Stimulated activated naive CD4-positive, alpha-beta T cell (primary cell): ENCODE measurements at regions not wholly inside any gene's neighbourhood (a gene's known extent, or its start where the extent isn't known, plus 50 kb on each side); places are given as distances from the start of the nearest gene placed in this dataset.

ENCODE experiments used
- DNase-seq, 6 experiments: peaks; one replicate each; lab custom pipeline; 2025; lab: John Stamatoyannopoulos, UW

DNA sequence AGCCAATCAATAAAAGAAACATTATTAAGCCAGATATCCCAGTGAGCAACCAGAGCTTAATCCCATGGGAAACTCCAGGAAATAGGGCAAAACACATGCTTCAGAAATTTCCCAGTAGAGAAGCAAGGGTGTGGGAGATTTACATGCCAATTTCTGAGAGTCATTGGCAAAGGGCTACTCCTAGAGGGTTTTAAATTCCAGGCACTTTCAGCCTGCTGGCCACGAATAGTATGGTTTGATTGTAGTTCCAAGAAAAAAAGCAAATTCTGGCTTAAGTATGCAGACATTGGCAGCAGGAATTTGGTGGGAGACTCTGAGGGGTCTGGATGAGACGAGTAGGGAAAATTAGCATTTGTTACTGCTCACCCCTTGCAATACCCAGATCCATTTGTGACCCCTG, 402.1 kb upstream of the SUCLG2 start:
- DNase-seq: no peak

DNA sequence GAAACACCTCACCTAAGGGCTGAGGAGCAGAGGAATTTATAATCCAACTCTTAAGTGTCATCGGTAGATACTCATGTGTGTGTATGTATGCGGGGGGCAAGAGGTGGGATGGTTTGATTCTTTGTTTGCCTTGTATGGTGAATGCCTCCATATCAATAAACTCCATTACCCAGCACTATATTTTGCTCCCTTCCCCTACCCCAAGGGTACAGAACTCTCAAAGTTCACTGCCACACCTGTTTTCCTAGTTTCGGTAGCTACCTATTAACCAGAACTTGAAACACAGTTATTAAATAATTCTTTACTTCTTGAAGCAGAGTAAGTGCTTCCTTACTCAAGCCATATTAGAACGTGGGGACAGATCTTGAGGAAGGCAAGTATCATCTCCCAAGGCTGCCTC, 400.8 kb upstream of the SUCLG2 start:
- no peak for DNase-seq

DNA sequence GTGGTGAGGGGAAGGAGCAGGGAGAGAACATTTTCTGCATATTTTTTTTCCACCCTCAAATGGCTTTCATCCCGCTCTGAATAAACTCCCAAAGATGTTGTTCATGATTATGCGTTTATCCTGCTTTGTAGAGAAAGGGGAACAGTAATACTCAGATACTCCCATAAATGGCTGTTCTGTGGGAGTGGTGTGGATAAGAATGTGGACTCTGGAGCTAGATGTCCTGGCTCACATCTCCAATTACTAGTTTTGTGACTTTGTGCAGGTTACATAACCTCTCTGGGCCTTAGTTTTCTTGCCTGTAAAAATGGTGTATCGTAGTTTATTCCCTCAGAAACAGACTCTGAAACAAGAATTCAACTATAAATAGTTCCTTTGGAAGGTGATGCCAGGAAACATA, 395.4 kb upstream of the SUCLG2 start:
- no peak for DNase-seq

DNA sequence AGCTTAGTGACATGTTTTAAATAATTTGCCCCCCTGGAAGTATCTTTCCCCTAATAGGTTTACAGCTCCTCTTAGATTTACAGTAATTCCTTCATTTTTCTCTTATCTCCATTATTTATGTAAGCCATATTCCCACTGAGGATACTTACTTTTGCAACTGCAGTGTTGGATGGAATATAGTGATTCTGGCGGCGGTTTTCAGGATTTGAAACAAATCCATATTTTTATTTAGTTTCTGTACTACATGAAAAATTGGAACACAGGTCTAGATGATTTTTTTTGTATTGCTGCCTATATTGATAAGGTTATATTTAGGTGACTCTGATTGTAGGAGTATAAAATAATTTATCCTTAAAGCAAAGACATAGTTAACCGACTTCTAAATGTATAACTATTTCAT, 391.6 kb upstream of the SUCLG2 start:
- no peak for DNase-seq

- DNase-seq: no peak
Measured at GRCh38 chr3:68033867-68034266, 379.5 kb upstream of the SUCLG2 start.

DNA sequence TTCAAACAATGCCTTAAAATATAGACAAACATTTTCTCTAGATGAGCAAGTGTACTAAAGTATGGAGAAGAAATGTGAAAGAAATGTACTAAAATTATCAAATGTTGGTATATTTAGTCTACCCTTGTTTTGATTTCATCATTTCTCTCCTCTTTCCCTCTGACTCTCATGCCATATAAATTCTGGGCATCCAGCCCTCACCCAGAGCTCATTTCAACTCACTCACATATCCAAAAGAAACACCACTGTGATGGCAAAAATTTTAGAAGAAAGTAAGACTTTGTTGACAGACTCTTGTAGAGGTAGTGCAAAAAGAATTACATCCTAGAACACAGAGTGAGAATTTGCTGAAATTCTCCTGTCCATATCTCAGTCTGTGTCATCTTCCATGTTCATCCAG, 377.8 kb upstream of the SUCLG2 start:
- no peak for DNase-seq

DNA sequence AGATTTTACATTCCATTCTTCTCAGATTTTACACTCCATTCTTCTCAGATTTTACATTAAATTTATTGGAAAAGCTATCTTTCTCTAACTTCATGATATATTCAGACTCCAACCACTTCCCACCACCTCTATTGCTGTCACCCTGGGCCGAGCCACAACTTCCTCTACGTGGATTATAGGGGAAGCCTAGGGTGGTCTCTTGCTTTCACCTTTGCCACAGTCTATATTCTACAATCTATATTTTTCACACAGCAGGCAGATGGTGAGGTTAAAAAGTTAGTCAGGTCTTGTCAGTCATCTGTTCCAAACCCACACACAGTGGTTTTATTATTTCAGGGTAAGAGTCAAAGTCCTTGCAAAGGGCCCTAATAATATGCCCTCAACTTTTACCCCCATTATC, 370.8 kb upstream of the SUCLG2 start:
- no peak for DNase-seq

DNA sequence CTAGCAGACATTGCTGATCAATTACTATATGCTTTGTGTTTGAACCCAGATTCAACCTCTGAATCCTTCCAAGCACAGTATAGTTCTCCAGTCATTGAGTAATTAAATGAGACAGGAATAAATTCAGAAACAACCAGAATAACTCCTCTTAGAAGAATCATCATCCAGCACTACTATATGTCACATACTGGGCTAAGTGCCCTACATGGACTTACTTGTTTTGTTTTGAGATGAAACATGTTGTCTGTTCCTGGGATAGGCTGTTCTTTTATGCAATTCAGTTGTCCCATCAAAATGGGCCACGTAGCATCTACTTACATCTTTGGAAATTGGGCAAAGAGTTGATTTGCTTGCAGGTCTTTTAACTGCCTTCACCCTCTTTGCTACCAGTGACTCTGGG, 365.5 kb upstream of the SUCLG2 start:
- DNase-seq: no peak

DNA sequence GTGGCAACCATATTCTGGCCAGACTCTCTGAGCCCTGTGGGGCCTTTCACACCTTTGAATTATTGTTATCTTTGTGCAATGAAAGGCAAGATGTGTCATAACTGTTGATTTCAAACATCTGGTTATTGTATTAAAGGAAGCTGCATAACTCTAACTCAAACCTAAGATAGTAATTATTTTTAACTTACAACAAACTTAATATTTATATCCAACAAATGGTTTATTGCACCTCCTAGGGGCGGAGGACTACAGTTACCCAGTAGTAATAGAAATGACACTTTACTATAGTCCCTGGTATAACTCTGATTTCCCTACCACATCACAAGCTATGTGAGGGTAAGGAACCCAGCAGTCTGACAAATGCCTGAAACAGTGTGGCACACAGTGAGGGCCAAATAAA, 363.9 kb upstream of the SUCLG2 start:
- no peak for DNase-seq

DNA sequence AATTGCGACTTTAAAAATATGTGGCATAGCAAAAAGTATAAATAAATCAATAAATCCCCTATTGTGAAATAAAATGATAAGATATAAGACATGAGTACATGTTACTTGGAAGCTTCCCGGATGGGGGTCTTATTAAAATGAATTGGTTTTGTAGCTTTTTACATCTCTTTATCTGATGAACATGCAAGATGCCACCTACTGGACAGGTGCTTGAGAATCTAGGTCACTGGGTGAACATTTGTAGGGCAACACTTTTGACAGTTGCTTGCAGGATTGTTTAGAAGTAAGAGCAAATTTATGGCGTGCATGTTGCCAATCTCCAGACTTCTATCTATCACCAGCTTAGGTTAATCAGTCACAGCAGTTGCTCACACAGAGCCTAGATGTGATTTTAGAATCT, 362.7 kb upstream of the SUCLG2 start:
- peak in 1 of 6 experiments; percentile 8 for DNase-seq

GRCh38 chr3:68009900-68010299, 355.5 kb upstream of the SUCLG2 start:
- DNase-seq: no peak

GRCh38 chr3:68007621-68008226, 353.3 kb upstream of the SUCLG2 start:
- DNase-seq: peak; percentile 16 to 58 (median 31)

GRCh38 chr3:68006646-68007045, 352.2 kb upstream of the SUCLG2 start:
- DNase-seq: no peak

- no peak for DNase-seq
Measured at GRCh38 chr3:68004091-68004490, 349.7 kb upstream of the SUCLG2 start.

- no peak for DNase-seq
Measured at GRCh38 chr3:67998281-67998680, 343.9 kb upstream of the SUCLG2 start.

DNA sequence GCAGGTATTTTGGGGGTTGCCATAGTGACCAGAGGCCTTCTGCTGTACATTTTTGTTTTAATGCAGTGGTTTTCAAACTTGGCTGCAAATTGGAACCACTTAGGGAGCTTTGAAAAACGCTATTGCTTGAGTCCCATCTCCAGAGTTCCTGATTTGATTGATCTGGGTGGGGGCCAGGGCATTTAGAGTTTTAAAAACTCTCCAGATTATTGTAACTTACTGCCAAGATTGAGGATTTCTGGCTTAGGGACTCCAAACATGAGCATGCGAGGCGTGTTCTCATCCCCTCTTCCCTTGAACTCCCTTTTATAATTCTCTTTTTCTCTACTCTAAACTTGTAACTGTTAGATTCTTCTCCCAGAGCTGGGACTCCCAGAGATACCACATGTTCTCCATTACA, 340.8 kb upstream of the SUCLG2 start:
- DNase-seq: no peak

- DNase-seq: no peak
Measured at GRCh38 chr3:67986706-67987105, 332.3 kb upstream of the SUCLG2 start.

- DNase-seq: no peak
Measured at GRCh38 chr3:67983166-67983565, 328.8 kb upstream of the SUCLG2 start.

- DNase-seq: no peak
Measured at GRCh38 chr3:67981077-67981476, 326.7 kb upstream of the SUCLG2 start.

- no peak for DNase-seq
Measured at GRCh38 chr3:67979342-67979741, 324.9 kb upstream of the SUCLG2 start.

- DNase-seq: no peak
Measured at GRCh38 chr3:67977762-67978161, 323.4 kb upstream of the SUCLG2 start.

GRCh38 chr3:67976663-67977062, 322.3 kb upstream of the SUCLG2 start:
- DNase-seq: no peak

DNA sequence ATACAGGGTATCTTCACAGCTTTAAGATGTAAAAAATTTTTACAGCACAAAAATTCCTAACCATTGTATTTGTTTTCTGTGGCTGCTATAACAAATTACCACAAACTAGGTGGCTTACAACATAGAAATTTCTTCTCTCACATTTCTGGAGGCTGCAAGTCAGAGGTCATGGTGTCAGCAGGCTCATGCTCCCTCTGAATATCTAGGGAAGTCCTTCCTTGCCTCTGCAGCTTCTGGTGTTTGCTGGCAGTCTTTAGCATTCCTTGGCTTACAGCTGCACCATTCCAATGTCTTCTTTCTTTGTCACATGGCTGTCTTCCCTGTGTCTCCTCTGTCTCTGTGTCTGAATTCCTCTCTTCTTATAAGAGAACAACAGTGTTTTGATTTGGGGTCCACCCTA, 310.2 kb upstream of the SUCLG2 start:
- no peak for DNase-seq

DNA sequence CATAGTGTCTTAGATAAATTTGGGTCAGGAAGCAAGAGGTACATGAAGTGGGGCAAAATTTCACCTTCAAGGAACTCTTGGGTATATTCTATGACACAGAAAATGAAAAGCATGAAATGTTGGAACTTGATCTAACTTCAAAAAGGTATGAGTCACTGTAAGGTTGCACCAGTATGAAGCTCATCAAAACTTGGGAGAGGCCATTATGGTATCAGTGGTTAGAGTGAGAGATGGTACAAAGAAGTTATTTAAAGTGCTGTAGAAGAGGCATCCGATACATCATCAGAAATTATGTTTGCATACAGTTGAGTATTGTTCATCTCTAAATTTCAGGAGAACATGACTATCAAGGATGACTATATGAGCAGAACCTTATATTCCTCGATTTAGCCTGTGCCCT, 302.9 kb upstream of the SUCLG2 start:
- no peak for DNase-seq
